CD4-positive, alpha-beta T cell (primary cell): ENCODE measurements at regions not wholly inside any gene's neighbourhood (a gene's known extent, or its start where the extent isn't known, plus 50 kb on each side); places are given as distances from the start of the nearest gene placed in this dataset.

ENCODE experiments used
- ATAC-seq: fragments of 200-7000 bp; cut with Tn5 transposase; one replicate; pipeline ENCODE4 v1.10.0; 2022; ENCODE audit warnings: mild to moderate bottlenecking; ENCODE audit not compliant: poor library complexity
- CTCF ChIA-PET: fragments of 350-600 bp; sonication (Branson Sonifier 250); formaldehyde crosslinking; loops from one replicate; lab custom pipeline; 2021; ENCODE audit warnings: antibody characterized with exemption, inconsistent platforms; lab: Charles Lee
- POLR2A ChIA-PET: fragments of 350-600 bp; sonication (Branson Sonifier 250); formaldehyde crosslinking; loops from one replicate; lab custom pipeline; 2021; ENCODE audit warnings: antibody characterized with exemption, inconsistent platforms; lab: Charles Lee
- DNase-seq, 14 experiments: peaks; one replicate each; pipeline ENCODE4 v3.0.0-alpha.2; 2013 to 2020; ENCODE audit warnings: mixed read lengths in 2 of 14
- H3K27ac ChIP-seq, 2 donors: one replicate each; pipeline versions ENCODE4 v1.5.1 to v1.7.0; 2013; ENCODE audit warnings: low read length in 2 of 2, low read depth in 1 of 2, mild to moderate bottlenecking in 1 of 2
- H3K27me3 ChIP-seq, 2 experiments: 1 replicate in 1 of 2; 2 replicates in 1 of 2; pipeline versions ENCODE4 v1.6.1 to v1.7.0; 2013; ENCODE audit warnings: low read length in 2 of 2, control low read depth in 1 of 2, mild to moderate bottlenecking in 1 of 2, moderate library complexity in 1 of 2; ENCODE audit not compliant: insufficient read depth in 2 of 2, control insufficient read depth in 1 of 2
- H3K36me3 ChIP-seq: one replicate; pipeline ENCODE4 v1.6.1; 2013; ENCODE audit warnings: low read length, control low read depth; ENCODE audit not compliant: insufficient read depth
- H3K4me1 ChIP-seq: one replicate; pipeline ENCODE4 v1.6.1; 2013; ENCODE audit warnings: low read length, control low read depth; ENCODE audit not compliant: insufficient read depth
- H3K4me3 ChIP-seq: one replicate; pipeline ENCODE4 v1.5.1; 2013; ENCODE audit warnings: mild to moderate bottlenecking, low read length, moderate library complexity
- H3K9me3 ChIP-seq, 2 experiments: 1 replicate in 1 of 2; 2 replicates in 1 of 2; pipeline versions ENCODE4 v1.6.1 to v1.7.0; 2013; ENCODE audit warnings: low read length in 2 of 2, mild to moderate bottlenecking in 2 of 2, control low read depth in 1 of 2, moderate library complexity in 1 of 2; ENCODE audit not compliant: control insufficient read depth in 1 of 2, insufficient read depth in 1 of 2
- H3K27ac Mint-ChIP-seq: one replicate; pipeline ENCODE4 v1.8.0; 2020; ENCODE audit warnings: mixed read lengths
- H3K27me3 Mint-ChIP-seq: one replicate; pipeline ENCODE4 v1.8.0; 2021; ENCODE audit warnings: mixed read lengths
- H3K36me3 Mint-ChIP-seq: one replicate; pipeline ENCODE4 v1.8.0; 2021; ENCODE audit warnings: low read depth, mixed read lengths
- H3K4me1 Mint-ChIP-seq: one replicate; pipeline ENCODE4 v1.8.0; 2021; ENCODE audit warnings: low read depth, mixed read lengths
- H3K4me3 Mint-ChIP-seq: one replicate; pipeline ENCODE4 v1.8.0; 2020; ENCODE audit warnings: mild to moderate bottlenecking, mixed read lengths
- H3K9me3 Mint-ChIP-seq: one replicate; pipeline ENCODE4 v1.8.0; 2020; ENCODE audit warnings: mixed read lengths
- intact Hi-C, 2 experiments: fragments of 100-400 bp; cut with DNase I in 1 of 2; cut with micrococcal nuclease in 1 of 2; formaldehyde crosslinking; loops; one replicate each; pipeline versions ENCODE4 v1.15.1 to v1.9.0; 2023 to 2025; cut with DNase I, micrococcal nuclease
- TF ChIP-seq, protein P1 (sequence below): fragments of 200-600 bp; IDR thresholded peaks from one replicate; pipeline ENCODE4 v1.8.0; 2022; ENCODE audit warnings: antibody characterized with exemption, mild to moderate bottlenecking

DNA sequence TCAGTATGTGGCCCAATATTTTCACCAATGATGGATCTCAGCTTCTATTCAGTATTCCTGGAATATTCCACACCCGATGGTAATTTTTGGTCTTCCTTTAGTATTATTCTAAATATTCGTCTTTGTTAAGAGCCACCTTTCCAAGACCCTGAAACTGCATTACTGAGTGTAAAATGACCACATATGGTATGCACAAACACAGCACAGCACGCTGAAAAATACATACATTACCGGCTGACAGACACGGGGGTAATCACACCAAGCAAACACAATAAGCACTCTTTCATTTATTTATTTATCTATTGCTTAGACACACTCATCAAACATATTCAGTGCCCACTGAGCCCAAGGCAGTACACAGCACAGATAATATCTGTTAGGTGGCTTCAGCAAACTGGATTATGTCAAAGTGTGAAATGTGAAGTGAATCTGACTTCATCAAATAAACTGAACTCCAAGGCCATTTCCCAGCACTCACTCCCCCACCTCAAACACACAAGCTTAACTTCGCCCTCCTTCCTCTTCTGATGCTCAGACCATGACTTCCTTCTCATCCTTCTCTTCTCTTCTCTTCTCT, 1637.8 kb upstream of the C9orf72 start:
- Histone ChIP-seq H3K4me1 (peaks cover 9% of the 10 kb centered on the region), H3K27ac (no peak overlapping the region), H3K4me3 (no peak overlapping the region), H3K36me3 (no peaks in the 10 kb centered on the region), H3K9me3 (peaks cover 0 to 27% of the 10 kb centered on the region in 2 experiments), H3K27me3 (peaks cover 27 to 50% of the 10 kb centered on the region in 2 experiments)
- H3K9me3 Mint-ChIP-seq, result no peaks in the 10 kb centered on the region
- no peak overlapping the region for H3K4me3 Mint-ChIP-seq
- TF ChIP-seq, protein P1, sequence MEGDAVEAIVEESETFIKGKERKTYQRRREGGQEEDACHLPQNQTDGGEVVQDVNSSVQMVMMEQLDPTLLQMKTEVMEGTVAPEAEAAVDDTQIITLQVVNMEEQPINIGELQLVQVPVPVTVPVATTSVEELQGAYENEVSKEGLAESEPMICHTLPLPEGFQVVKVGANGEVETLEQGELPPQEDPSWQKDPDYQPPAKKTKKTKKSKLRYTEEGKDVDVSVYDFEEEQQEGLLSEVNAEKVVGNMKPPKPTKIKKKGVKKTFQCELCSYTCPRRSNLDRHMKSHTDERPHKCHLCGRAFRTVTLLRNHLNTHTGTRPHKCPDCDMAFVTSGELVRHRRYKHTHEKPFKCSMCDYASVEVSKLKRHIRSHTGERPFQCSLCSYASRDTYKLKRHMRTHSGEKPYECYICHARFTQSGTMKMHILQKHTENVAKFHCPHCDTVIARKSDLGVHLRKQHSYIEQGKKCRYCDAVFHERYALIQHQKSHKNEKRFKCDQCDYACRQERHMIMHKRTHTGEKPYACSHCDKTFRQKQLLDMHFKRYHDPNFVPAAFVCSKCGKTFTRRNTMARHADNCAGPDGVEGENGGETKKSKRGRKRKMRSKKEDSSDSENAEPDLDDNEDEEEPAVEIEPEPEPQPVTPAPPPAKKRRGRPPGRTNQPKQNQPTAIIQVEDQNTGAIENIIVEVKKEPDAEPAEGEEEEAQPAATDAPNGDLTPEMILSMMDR, result no peak
- no peak overlapping the region for H3K27ac Mint-ChIP-seq
- POLR2A ChIA-PET, result no interaction called here
- ATAC-seq (no peak), DNase-seq (no peak)
- peaks cover 8% of the 10 kb centered on the region for H3K4me1 Mint-ChIP-seq
- H3K27me3 Mint-ChIP-seq, result peaks cover 60% of the 10 kb centered on the region
- no peaks in the 10 kb centered on the region for H3K36me3 Mint-ChIP-seq
- intact Hi-C loops, result no loop called here
- CTCF ChIA-PET, result no interaction called here

GRCh38 chr9:29211580-29212396, 1638.5 kb upstream of the C9orf72 start:
- Histone ChIP-seq H3K27me3 (peaks cover 27 to 50% of the 10 kb centered on the region in 2 experiments), H3K27ac (no peak overlapping the region), H3K4me1 (peaks cover 9% of the 10 kb centered on the region), H3K4me3 (no peak overlapping the region), H3K36me3 (no peaks in the 10 kb centered on the region), H3K9me3 (peaks cover 0 to 27% of the 10 kb centered on the region in 2 experiments)
- ATAC-seq (peak; percentile 73), DNase-seq (peak in 5 of 14 experiments; percentile 8 to 35 (median 12))
- intact Hi-C loops, result no loop called here
- TF ChIP-seq, protein P1, result no peak
- Mint-ChIP-seq H3K4me1 (peaks cover 8% of the 10 kb centered on the region), H3K27ac (no peak overlapping the region), H3K9me3 (peaks cover 1% of the 10 kb centered on the region), H3K4me3 (peak overlapping the region; percentile 15), H3K36me3 (no peaks in the 10 kb centered on the region), H3K27me3 (peaks cover 67% of the 10 kb centered on the region)
- ChIA-PET CTCF (no interaction called here), POLR2A (no interaction called here)

GRCh38 chr9:29212397-29213387, 1639.4 kb upstream of the C9orf72 start:
- no peak overlapping the region for H3K4me3 ChIP-seq

More at GRCh38 chr9:29212397-29213387, 1639.4 kb upstream of the C9orf72 start:
- H3K36me3 ChIP-seq, result no peaks in the 10 kb centered on the region
- peaks cover 9% of the 10 kb centered on the region for H3K4me1 ChIP-seq
- TF ChIP-seq, protein P1, result no peak
- DNase-seq (no peak), ATAC-seq (no peak)
- Mint-ChIP-seq H3K9me3 (peaks cover 1% of the 10 kb centered on the region), H3K27ac (no peak overlapping the region), H3K4me3 (peak overlapping the region; percentile 30), H3K27me3 (peaks cover 71% of the 10 kb centered on the region), H3K4me1 (peaks cover 8% of the 10 kb centered on the region), H3K36me3 (no peaks in the 10 kb centered on the region)
- ChIA-PET POLR2A (no interaction called here), CTCF (no interaction called here)
- peaks cover 0 to 27% of the 10 kb centered on the region in 2 experiments for H3K9me3 ChIP-seq
- intact Hi-C loops, result no loop called here
- H3K27ac ChIP-seq, result no peak overlapping the region
- peaks cover 27 to 50% of the 10 kb centered on the region in 2 experiments for H3K27me3 ChIP-seq
